ENCODE measurements at regions not wholly inside any gene's neighbourhood (a gene's known extent, or its start where the extent isn't known, plus 50 kb on each side); places are given as distances from the start of the nearest gene placed in this dataset.

- no peak for TF ChIP-seq CTCF (conservative IDR thresholded peaks at IDR 0.05; ENCODE audit: low read depth, low read length)
- TF ChIP-seq EZH2 (IDR thresholded peaks at IDR 0.05; ENCODE audit: borderline replicate concordance, low read depth, low read length, poor library complexity, severe bottlenecking): no peak
Observed at GRCh38 chr13:107576430-107576829, 638.9 kb downstream of the LIG4 start.

Measured in A673 (cell line).